ENCODE measurements at regions not wholly inside any gene's neighbourhood (a gene's known extent, or its start where the extent isn't known, plus 50 kb on each side); places are given as distances from the start of the nearest gene placed in this dataset.

DNA sequence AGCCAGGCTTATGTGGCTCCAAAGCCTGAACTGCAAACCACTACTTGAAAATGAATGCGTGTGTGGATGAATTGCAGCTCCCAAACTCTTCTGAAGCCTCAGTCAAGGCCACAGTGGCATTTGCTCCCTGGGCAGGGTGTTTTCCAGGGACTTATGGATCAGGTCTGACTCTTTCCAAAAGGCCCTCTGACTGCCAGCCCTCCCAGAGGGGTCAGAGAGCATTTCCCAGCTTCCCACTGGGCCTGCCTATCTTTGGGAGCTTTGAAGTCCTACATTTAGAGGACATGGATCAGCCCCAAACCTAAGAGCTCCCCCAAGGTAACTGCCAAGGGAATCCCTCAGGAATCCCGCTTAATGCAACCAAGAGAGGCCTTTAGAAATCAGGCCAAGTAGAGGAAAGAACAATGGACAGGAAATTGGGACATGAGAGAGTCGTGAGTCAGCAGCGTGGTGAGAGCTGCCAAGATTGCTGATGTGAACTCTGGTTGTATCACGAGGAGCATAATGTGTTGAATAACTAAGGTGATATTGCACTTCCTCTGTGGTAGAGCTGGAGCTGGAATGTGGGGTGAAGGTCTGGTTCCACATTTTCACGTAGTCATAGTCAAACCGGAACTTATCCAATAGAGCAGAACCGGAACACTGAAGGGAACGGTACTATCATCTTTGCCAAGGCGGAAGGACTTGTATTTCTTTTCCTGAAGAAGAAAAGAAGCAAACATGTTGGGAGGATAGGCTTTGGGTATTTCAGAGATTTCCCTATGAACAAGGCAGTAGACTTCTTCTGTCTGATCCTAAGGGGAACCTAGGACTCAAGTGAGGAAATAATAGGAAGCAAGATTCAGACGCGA lies 99.4 kb upstream of the JUN start:
- H3K4me2 ChIP-seq (ENCODE audit: low read depth, low read length, poor library complexity, severe bottlenecking) = no peak overlapping the region
- H3K79me2 ChIP-seq (ENCODE audit: insufficient read depth, low read length) = no peaks in the 10 kb centered on the region
- H3K9ac ChIP-seq (ENCODE audit: low read depth, low read length, poor library complexity, severe bottlenecking) = no peak overlapping the region
- no peaks in the 10 kb centered on the region for H3K27me3 ChIP-seq (ENCODE audit: insufficient read depth, low read length, poor library complexity, severe bottlenecking)
- H3K4me1 ChIP-seq (ENCODE audit: insufficient read depth, low read length, poor library complexity, severe bottlenecking) = peaks cover 41% of the 10 kb centered on the region
- no peaks in the 10 kb centered on the region for H4K20me1 ChIP-seq (ENCODE audit: insufficient read depth, low read length, poor library complexity, severe bottlenecking)
- no peaks in the 10 kb centered on the region for H3K9me3 ChIP-seq (ENCODE audit: insufficient read depth, low read depth, low read length)
- H2AFZ ChIP-seq (ENCODE audit: low read length) = no peak overlapping the region
- H3K9me2 ChIP-seq (replicated peaks; ENCODE audit: low read depth, low read length) = no peaks in the 10 kb centered on the region
- TF ChIP-seq CTCF (conservative IDR thresholded peaks at IDR 0.05; ENCODE audit: low read length) (no peak), EZH2phosphoT487 (IDR thresholded peaks at IDR 0.05; ENCODE audit: borderline replicate concordance) (no peak)
- no peaks in the 10 kb centered on the region for H3K36me3 ChIP-seq (ENCODE audit: insufficient read depth, low read length)
- H3K4me3 ChIP-seq (ENCODE audit: low read length, poor library complexity, severe bottlenecking) = no peak overlapping the region
- no peaks in the 10 kb centered on the region for H3F3A ChIP-seq (ENCODE audit: low read depth)

- Histone ChIP-seq H3K36me3 (ENCODE audit: insufficient read depth, low read length) (no peaks in the 10 kb centered on the region), H2AFZ (ENCODE audit: low read length) (0 out of 2 replicates have a peak overlapping the region, but pooled peaks have one; percentile 59), H3K4me1 (ENCODE audit: insufficient read depth, low read length, poor library complexity, severe bottlenecking) (peaks cover 40% of the 10 kb centered on the region), H3K9me3 (ENCODE audit: insufficient read depth, low read depth, low read length) (no peaks in the 10 kb centered on the region), H3F3A (ENCODE audit: low read depth) (no peaks in the 10 kb centered on the region), H4K20me1 (ENCODE audit: insufficient read depth, low read length, poor library complexity, severe bottlenecking) (no peaks in the 10 kb centered on the region), H3K27me3 (ENCODE audit: insufficient read depth, low read length, poor library complexity, severe bottlenecking) (no peaks in the 10 kb centered on the region), H3K79me2 (ENCODE audit: insufficient read depth, low read length) (no peaks in the 10 kb centered on the region), H3K9ac (ENCODE audit: low read depth, low read length, poor library complexity, severe bottlenecking) (no peak overlapping the region), H3K4me3 (ENCODE audit: low read length, poor library complexity, severe bottlenecking) (no peak overlapping the region), H3K4me2 (ENCODE audit: low read depth, low read length, poor library complexity, severe bottlenecking) (no peak overlapping the region), H3K9me2 (replicated peaks; ENCODE audit: low read depth, low read length) (no peaks in the 10 kb centered on the region)
- TF ChIP-seq CTCF (conservative IDR thresholded peaks at IDR 0.05; ENCODE audit: low read length) (no peak), EZH2phosphoT487 (IDR thresholded peaks at IDR 0.05; ENCODE audit: borderline replicate concordance) (no peak)
Measured at GRCh38 chr1:58883888-58884482, 100.1 kb upstream of the JUN start.

DNA sequence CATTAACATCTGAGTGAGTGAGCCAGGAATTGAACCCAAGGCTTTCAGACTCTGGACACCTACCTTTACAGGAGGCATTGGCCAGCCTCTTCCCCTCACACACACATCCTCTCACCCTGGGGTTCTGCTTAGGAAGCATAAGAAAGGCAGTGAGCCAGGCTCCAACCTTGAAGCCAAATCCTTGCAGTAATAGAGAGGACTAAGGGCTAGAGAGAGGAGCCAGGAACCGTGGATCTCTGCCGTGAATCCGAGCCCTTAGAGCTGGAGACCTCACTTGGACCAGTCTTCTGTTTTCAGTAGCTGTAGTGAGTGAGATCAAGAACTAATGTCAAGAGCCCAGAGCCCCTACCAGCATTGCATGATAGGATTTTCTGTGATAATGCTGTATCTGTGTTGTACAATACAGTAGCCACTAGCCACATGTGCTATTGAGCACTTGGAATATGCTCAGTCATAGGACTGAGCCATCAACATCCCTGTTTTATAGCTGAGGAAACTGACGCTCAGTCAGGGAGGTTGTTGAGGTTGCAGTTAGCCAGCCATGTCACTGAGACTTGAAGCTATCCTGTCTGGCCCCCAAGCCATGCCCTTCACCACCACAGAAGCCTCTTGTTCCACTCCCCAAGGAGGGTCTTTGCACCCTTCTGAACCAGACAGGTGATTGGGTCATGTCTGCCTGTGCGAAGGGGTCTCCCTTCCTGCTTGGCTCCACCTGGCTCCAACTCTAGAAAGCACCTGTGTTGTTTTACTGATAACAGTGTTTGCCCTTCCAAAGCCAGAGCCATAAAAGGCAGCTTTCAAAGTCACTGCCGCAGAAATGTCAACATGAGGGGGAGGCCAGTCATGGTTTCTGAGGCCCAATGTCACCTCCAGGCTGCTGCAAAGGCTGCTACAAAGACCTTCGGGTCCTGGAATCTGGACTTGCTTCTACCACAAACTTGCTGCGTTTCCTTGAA lies 101.1 kb upstream of the JUN start:
- Histone ChIP-seq H3K9me2 (replicated peaks; ENCODE audit: low read depth, low read length) (no peaks in the 10 kb centered on the region), H3K9me3 (ENCODE audit: insufficient read depth, low read depth, low read length) (no peaks in the 10 kb centered on the region), H3K4me3 (ENCODE audit: low read length, poor library complexity, severe bottlenecking) (peak overlapping the region; percentile 3), H3K79me2 (ENCODE audit: insufficient read depth, low read length) (no peaks in the 10 kb centered on the region), H3K4me1 (ENCODE audit: insufficient read depth, low read length, poor library complexity, severe bottlenecking) (peaks cover 34% of the 10 kb centered on the region), H3K9ac (ENCODE audit: low read depth, low read length, poor library complexity, severe bottlenecking) (peak overlapping the region; percentile 15), H3K27me3 (ENCODE audit: insufficient read depth, low read length, poor library complexity, severe bottlenecking) (no peaks in the 10 kb centered on the region), H3K4me2 (ENCODE audit: low read depth, low read length, poor library complexity, severe bottlenecking) (peak overlapping the region; percentile 33), H4K20me1 (ENCODE audit: insufficient read depth, low read length, poor library complexity, severe bottlenecking) (no peaks in the 10 kb centered on the region), H3K36me3 (ENCODE audit: insufficient read depth, low read length) (no peaks in the 10 kb centered on the region), H3F3A (ENCODE audit: low read depth) (no peaks in the 10 kb centered on the region), H2AFZ (ENCODE audit: low read length) (peak overlapping the region; percentile 59)
- TF ChIP-seq EZH2phosphoT487 (IDR thresholded peaks at IDR 0.05; ENCODE audit: borderline replicate concordance) = no peak
- TF ChIP-seq CTCF (conservative IDR thresholded peaks at IDR 0.05; ENCODE audit: low read length) = no peak

Data from Loucy (cell line).